IPS-18c (cell line): ENCODE measurements at regions not wholly inside any gene's neighbourhood (a gene's known extent, or its start where the extent isn't known, plus 50 kb on each side); places are given as distances from the start of the nearest gene placed in this dataset.

ENCODE experiments used
- H3K4me3 ChIP-seq: 2 replicates; pipeline ENCODE4 v1.7.0; 2013; ENCODE audit warnings: low read depth, mild to moderate bottlenecking, low read length, moderate library complexity; ENCODE audit not compliant: insufficient read depth
- H3K9me3 ChIP-seq: one replicate; pipeline ENCODE4 v1.6.1; 2013; ENCODE audit warnings: mild to moderate bottlenecking, low read length, moderate library complexity; ENCODE audit not compliant: control insufficient read depth, insufficient read depth

DNA sequence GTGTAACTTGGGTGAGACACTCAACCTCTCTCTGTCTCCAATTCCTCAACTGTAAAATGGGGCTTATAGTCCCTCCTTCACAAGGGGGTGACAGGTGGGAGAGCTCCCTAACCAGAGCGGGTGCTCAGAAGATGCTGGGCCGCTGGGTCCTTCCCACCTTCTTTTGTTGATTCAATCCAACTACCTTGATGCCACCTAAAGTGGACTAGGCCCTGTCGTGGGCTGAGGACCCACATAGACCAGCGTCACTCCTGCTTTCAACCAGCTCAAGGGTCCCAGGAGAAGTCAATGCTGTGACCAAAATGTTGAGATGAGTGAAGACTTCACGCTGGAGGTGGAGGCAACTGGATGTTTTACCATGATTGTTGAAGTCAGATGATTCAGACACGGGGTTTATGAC, 72.7 kb upstream of the WNT11 start:
- Histone ChIP-seq H3K4me3 (no peak overlapping the region), H3K9me3 (no peaks in the 10 kb centered on the region)

GRCh38 chr11:76278526-76278925, 72.2 kb upstream of the WNT11 start:
- H3K4me3 ChIP-seq: no peak overlapping the region
- H3K9me3 ChIP-seq: no peaks in the 10 kb centered on the region

- Histone ChIP-seq H3K9me3 (no peaks in the 10 kb centered on the region), H3K4me3 (no peak overlapping the region)
These were observed 71.2 kb upstream of the WNT11 start for GRCh38 chr11:76277298-76278175.

GRCh38 chr11:76276781-76277155, 70.5 kb upstream of the WNT11 start:
- H3K4me3 ChIP-seq: no peak overlapping the region

GRCh38 chr11:76276046-76276780, 69.9 kb upstream of the WNT11 start:
- H3K4me3 ChIP-seq: no peak overlapping the region
- H3K9me3 ChIP-seq: no peaks in the 10 kb centered on the region

More at GRCh38 chr11:76276781-76277155, 70.5 kb upstream of the WNT11 start:
- no peaks in the 10 kb centered on the region for H3K9me3 ChIP-seq

DNA sequence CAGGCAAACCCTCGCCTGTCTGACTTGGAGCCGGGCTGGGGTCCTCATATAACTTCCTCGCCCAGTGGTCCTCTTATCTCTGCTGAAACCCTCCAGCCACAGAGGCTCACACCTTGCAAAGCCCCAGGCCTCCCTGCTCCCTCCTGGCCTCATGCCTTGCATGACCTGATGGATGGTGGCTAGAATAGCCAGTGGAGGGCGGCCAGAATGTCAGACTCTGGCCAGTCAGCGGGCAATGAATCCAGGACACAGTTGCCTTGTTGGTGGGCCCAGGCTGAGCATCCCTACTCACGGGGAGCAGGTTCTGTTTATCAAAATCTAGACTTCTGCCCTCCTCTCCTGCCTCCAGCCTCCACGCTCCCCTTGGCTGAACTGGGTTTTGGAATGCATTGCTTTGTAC, 69.1 kb upstream of the WNT11 start:
- Histone ChIP-seq H3K9me3 (no peaks in the 10 kb centered on the region), H3K4me3 (no peak overlapping the region)

- Histone ChIP-seq H3K4me3 (no peak overlapping the region), H3K9me3 (no peaks in the 10 kb centered on the region)
These were observed 64.8 kb upstream of the WNT11 start for GRCh38 chr11:76271068-76271467.

- Histone ChIP-seq H3K9me3 (no peaks in the 10 kb centered on the region), H3K4me3 (no peak overlapping the region)
These were observed 64.1 kb upstream of the WNT11 start for GRCh38 chr11:76270389-76270788.

GRCh38 chr11:76269661-76270261, 63.5 kb upstream of the WNT11 start:
- H3K4me3 ChIP-seq: no peak overlapping the region
- no peaks in the 10 kb centered on the region for H3K9me3 ChIP-seq

- H3K9me3 ChIP-seq: no peaks in the 10 kb centered on the region
- no peak overlapping the region for H3K4me3 ChIP-seq
These were observed 62.9 kb upstream of the WNT11 start for GRCh38 chr11:76269247-76269646.

DNA sequence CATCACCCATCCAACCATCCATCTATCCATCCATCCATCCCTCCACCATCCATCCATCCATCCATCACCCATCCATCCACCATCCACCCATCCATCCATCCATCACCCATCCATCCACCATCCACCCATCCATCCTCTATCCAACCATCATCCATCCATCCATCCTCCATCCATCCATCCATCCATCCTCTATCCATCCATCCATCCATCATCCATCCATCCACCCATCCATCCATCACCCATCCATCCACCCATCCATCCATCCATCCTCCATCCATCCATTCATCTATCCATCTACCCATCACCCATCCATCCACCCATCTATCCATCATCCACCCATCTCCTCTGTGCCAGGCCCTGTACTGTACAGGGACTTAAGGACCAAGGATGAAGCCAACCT, 62.2 kb upstream of the WNT11 start:
- Histone ChIP-seq H3K4me3 (no peak overlapping the region), H3K9me3 (no peaks in the 10 kb centered on the region)

GRCh38 chr11:76267556-76267955, 61.3 kb upstream of the WNT11 start:
- Histone ChIP-seq H3K9me3 (no peaks in the 10 kb centered on the region), H3K4me3 (no peak overlapping the region)

DNA sequence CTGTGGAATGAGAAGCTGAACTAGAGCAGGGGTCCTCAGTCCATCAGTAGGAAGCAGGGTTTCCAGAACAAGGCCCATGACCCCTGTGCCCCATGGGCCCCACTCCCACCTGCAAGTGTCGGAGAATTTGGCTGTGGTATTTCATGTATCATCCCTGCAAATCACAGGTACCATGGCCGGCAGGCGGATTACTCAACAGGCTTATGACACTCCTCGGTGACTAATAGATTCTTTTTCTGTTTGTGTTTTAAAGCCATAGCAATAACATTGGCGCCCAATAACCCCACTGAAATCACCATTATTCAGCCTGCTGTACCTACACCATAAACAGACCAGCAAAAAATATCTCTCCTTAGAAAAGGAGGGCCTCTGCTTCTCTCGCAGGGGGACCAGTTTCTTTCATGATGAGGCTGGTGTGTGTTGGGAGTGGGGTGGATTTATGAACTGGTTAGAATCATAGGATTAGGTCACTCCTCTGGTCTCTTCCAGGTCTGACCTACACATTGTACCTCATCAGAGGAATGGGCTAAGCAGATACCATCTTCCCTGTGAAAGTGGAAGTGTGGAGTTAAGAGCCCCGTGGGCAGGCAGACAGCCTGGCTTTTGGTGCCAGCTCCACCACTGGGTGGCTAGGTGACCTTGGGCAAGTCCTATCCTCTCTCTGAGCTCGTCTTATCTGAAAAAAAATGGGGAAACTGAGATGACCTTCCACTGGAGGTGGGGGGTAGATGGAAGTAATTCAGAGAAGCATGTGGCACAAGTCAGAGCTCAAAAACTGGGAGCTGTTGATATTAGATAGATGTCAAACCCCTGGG, 60.2 kb upstream of the WNT11 start:
- no peak overlapping the region for H3K4me3 ChIP-seq

GRCh38 chr11:76265771-76266241, 59.5 kb upstream of the WNT11 start:
- H3K4me3 ChIP-seq: no peak overlapping the region

More for the DNA sequence above, 60.2 kb upstream of the WNT11 start:
- no peaks in the 10 kb centered on the region for H3K9me3 ChIP-seq

GRCh38 chr11:76263657-76264056, 57.4 kb upstream of the WNT11 start:
- H3K9me3 ChIP-seq: no peaks in the 10 kb centered on the region

More at GRCh38 chr11:76265771-76266241, 59.5 kb upstream of the WNT11 start:
- H3K9me3 ChIP-seq: no peaks in the 10 kb centered on the region

DNA sequence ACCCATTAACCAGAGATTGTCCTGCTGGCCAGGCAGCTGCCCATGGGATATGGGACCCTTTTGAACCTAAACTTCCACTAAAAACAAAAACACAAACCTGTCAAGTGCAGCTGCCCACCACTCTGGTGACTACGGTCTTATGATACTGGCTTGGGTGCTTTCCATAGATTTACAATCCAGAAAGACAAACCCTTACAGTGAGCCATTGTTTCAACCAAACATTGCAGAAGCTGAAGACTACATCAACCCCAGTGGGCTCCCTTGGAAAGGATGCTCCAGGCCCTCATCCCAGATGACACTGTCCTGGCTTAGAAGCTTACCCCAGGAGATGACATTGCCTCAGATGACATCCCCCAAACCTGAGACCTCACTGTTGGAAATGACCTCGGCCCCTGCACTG, 56.9 kb upstream of the WNT11 start:
- no peak overlapping the region for H3K4me3 ChIP-seq
- no peaks in the 10 kb centered on the region for H3K9me3 ChIP-seq

More at GRCh38 chr11:76263657-76264056, 57.4 kb upstream of the WNT11 start:
- no peak overlapping the region for H3K4me3 ChIP-seq

DNA sequence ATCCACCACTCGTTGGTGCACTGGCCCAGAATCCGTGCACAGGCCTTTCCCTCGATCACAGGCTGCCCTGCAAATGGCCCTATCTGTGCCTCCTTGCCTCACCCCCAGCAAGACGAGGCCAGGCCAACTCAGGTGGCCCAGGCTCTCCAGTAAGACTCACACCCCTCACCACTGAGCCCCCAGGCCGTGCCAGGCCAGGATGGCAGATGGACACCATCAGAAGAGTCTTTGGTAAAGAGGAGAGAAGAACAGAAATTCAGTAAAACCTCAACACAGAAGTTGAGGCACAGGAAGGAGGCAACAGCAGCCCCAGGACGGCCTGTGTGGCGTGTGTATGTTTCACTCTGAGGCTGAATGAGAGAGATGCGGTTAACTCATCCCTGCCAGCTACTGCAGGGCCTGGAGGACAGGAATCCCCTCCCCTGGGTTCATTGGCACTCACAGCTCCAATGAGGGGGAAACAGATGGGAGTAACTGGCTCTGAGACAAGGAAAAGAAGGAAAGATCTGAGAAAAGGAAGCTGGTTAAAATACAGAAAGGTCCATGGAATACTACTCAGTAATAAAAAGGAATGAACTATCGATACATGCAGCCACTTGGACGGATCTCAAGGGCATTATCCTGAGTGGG, 54.1 kb upstream of the WNT11 start:
- Histone ChIP-seq H3K4me3 (no peak overlapping the region), H3K9me3 (no peaks in the 10 kb centered on the region)
